Adrenal gland (tissue), 9 donors: ENCODE measurements at regions not wholly inside any gene's neighbourhood (a gene's known extent, or its start where the extent isn't known, plus 50 kb on each side); places are given as distances from the start of the nearest gene placed in this dataset.
A peak's percentile ranks its signal among the peaks of the same experiment; 100 is the strongest.

Experiments
- DNase-seq, 7 donors: peaks; one replicate each; pipeline ENCODE4 v3.0.0-alpha.2; 2019 to 2020
- H3K27ac ChIP-seq, 5 donors: fragments of 200-600 bp; sonication (generic) in 4 of 5; 1 replicate in 3 of 5; 2 replicates in 2 of 5; pipeline versions ENCODE4 v1.5.1 to v1.8.0; 2016 to 2020; ENCODE audit warnings: mild to moderate bottlenecking in 1 of 5
- H3K27me3 ChIP-seq: fragments of 200-600 bp; 2 replicates; pipeline ENCODE4 v1.8.0; 2021
- H3K36me3 ChIP-seq, 2 donors: fragments of 200-600 bp; replicated peaks in 1 of 2; 1 replicate in 1 of 2; 2 replicates in 1 of 2; pipeline versions ENCODE4 v1.5.1 to v1.8.0; 2018 to 2022
- H3K4me1 ChIP-seq, 2 donors: fragments of 200-600 bp; replicated peaks in 1 of 2; 1 replicate in 1 of 2; 2 replicates in 1 of 2; pipeline versions ENCODE4 v1.5.1 to v1.8.0; 2018 to 2021
- H3K4me3 ChIP-seq, 4 donors: fragments of 200-600 bp; sonication (generic) in 3 of 4; one replicate each; pipeline ENCODE4 v1.5.1; 2016 to 2018
- H3K9me3 ChIP-seq, 3 donors: fragments of 200-600 bp; sonication (generic) in 1 of 3; replicated peaks in 1 of 3; 1 replicate in 2 of 3; 2 replicates in 1 of 3; pipeline versions ENCODE4 v1.5.1 to v1.8.0; 2016 to 2021
- POLR2A ChIP-seq, 2 donors: fragments of 450-650 bp; IDR thresholded peaks; one replicate each; pipeline ENCODE4 v1.6.1; 2017; ENCODE audit warnings: antibody characterized with exemption in 2 of 2, mild to moderate bottlenecking in 2 of 2, moderate library complexity in 1 of 2
- WGBS, 4 donors: extraction: QIAGEN DNeasy Blood & Tissue Kit in 2 of 4; methylation state at CpG; one replicate each; pipeline versions ENCODE4 v1.1.5 to v1.1.7; 2013 to 2017; 5-methylcytosine and 5-hydroxymethylcytosine counted together
- intact Hi-C, 2 donors: fragments of 100-400 bp; cut with DNase I; formaldehyde crosslinking; loops; one replicate each; pipeline versions ENCODE4 v1.14.1 to v1.15.0; 2022 to 2023
- TF ChIP-seq, protein P1 (sequence below), 6 experiments: fragments of 450-650 bp in 4 of 6; fragments of 200-600 bp in 2 of 6; sonication (generic) in 1 of 6; IDR thresholded peaks; 1 replicate in 5 of 6; 2 replicates in 1 of 6; pipeline versions ENCODE4 v1.5.1 to v1.8.0; 2016 to 2021; ENCODE audit warnings: antibody characterized with exemption in 6 of 6, mild to moderate bottlenecking in 2 of 6, moderate library complexity in 1 of 6
- donor health status: healthy with polysubstance abuse.
- donor health status: Bipolar disorder and iron deficiency.
- donor health status: DM: yes; HTN: yes; CAD: no.
- donor health status: DM: no; HTN: no; CAD: no.
- donor health status: DM: no; HTN: no; CAD: no.

DNA sequence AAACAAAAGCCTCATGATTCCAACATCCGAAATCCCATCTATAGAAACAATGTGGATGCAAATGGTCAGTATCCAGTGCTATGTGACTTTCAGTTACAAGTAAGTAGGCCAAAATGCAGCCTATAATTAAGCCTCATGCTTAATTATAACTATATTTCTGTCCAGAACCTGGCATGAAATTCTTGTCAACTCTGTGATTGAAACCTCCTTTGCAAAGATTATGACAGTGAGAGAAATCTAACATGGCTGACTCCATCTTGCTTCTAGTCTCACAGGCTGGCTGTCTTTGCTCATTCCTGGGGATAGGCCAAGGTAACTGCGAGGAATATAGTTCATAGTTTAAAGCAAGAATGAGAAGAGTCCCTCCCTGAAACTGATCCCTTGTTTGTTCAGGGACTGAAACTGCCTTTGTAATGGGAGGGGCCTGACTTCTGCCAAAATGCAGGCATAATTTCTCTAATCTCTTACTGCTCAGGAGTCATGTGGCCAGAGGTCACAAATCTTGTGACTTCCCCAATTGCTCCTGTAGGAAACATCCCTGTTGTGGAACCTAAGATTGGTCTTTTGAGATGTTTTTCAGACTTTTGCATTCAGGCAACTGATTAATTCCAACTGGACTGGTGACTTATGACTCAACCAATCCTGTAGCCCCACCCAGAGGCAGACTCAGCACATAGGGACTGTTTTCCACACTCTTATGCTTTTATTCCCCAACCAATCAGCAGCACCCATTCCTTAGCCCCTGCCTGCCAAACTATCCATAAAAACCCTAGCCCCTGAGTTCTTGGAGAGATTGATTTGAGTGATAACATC is 84.5 kb upstream of the TLK1 start:
- DNase-seq: peak in 1 of 7 donors; percentile 3
- H3K27me3 ChIP-seq: no peaks in the 10 kb centered on the region
- H3K36me3 ChIP-seq: no peaks in the 10 kb centered on the region
- no peak for TF ChIP-seq POLR2A (IDR thresholded peaks at IDR 0.05)
- TF ChIP-seq, protein P1, sequence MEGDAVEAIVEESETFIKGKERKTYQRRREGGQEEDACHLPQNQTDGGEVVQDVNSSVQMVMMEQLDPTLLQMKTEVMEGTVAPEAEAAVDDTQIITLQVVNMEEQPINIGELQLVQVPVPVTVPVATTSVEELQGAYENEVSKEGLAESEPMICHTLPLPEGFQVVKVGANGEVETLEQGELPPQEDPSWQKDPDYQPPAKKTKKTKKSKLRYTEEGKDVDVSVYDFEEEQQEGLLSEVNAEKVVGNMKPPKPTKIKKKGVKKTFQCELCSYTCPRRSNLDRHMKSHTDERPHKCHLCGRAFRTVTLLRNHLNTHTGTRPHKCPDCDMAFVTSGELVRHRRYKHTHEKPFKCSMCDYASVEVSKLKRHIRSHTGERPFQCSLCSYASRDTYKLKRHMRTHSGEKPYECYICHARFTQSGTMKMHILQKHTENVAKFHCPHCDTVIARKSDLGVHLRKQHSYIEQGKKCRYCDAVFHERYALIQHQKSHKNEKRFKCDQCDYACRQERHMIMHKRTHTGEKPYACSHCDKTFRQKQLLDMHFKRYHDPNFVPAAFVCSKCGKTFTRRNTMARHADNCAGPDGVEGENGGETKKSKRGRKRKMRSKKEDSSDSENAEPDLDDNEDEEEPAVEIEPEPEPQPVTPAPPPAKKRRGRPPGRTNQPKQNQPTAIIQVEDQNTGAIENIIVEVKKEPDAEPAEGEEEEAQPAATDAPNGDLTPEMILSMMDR (IDR thresholded peaks at IDR 0.05): peak in 1 of 6 experiments; percentile 5
- 85 to 94% (median 90%) methylated on average over 2 of the region's 2 CpGs for WGBS, 4 donors
- H3K27ac ChIP-seq: no peak overlapping the region
- H3K9me3 ChIP-seq: no peaks in the 10 kb centered on the region
- intact Hi-C loops: no loop called here
- H3K4me3 ChIP-seq: no peak overlapping the region
- no peaks in the 10 kb centered on the region for H3K4me1 ChIP-seq

DNA sequence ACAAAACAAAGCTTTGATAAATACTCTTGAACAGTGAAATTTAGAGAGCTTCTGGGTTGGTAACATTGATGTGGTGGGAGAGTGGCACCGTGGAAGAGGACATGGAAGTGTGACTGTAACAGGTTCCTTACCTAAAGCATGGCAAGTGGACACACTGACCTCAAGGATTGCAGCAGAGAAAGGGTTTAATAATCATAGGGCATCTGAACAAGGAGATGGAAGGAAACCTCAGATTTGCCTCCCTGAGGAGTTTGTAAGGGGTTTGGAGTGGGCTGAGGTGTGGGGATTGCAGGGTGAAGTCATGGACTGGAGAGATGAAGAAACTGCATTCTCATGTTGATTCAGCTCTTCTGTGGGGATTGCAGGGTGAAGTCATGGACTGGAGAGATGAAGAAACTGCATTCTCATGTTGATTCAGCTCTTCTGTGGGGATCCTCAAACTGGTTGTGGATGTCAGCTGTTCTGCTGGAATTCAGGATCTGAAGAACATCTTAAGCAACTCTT is 83.8 kb upstream of the TLK1 start:
- Histone ChIP-seq H3K27ac (no peak overlapping the region), H3K4me1 (no peaks in the 10 kb centered on the region), H3K27me3 (no peaks in the 10 kb centered on the region), H3K9me3 (no peaks in the 10 kb centered on the region), H3K36me3 (no peaks in the 10 kb centered on the region), H3K4me3 (no peak overlapping the region)
- WGBS, 4 donors: 72 to 95% (median 90%) methylated on average over 1 of the region's 1 CpG
- TF ChIP-seq, protein P1 (IDR thresholded peaks at IDR 0.05): no peak
- TF ChIP-seq POLR2A (IDR thresholded peaks at IDR 0.05): no peak
- intact Hi-C loops: no loop called here
- DNase-seq: no peak

- Histone ChIP-seq H3K27ac (no peak overlapping the region), H3K36me3 (no peaks in the 10 kb centered on the region), H3K4me3 (no peak overlapping the region), H3K4me1 (no peaks in the 10 kb centered on the region), H3K27me3 (no peaks in the 10 kb centered on the region), H3K9me3 (no peaks in the 10 kb centered on the region)
- TF ChIP-seq, protein P1 (IDR thresholded peaks at IDR 0.05): no peak
- TF ChIP-seq POLR2A (IDR thresholded peaks at IDR 0.05): no peak
- WGBS, 4 donors: 79 to 87% (median 84%) methylated on average over 1 of the region's 1 CpG
- DNase-seq: no peak
- intact Hi-C loops: no loop called here
Measured at GRCh38 chr2:171241771-171242170, 81.1 kb upstream of the TLK1 start.

GRCh38 chr2:171238946-171239345 is 78.3 kb upstream of the TLK1 start:
- no peaks in the 10 kb centered on the region for H3K36me3 ChIP-seq
- intact Hi-C loops: no loop called here
- no peaks in the 10 kb centered on the region for H3K4me1 ChIP-seq
- H3K27me3 ChIP-seq: no peaks in the 10 kb centered on the region
- no peak overlapping the region for H3K27ac ChIP-seq
- H3K4me3 ChIP-seq: no peak overlapping the region
- WGBS, 4 donors: 69 to 83% (median 76%) methylated on average over 4 of the region's 4 CpGs
- no peaks in the 10 kb centered on the region for H3K9me3 ChIP-seq
- DNase-seq: no peak
- TF ChIP-seq, protein P1 (IDR thresholded peaks at IDR 0.05): no peak
- no peak for TF ChIP-seq POLR2A (IDR thresholded peaks at IDR 0.05)
